CD4-positive, alpha-beta memory T cell (primary cell): ENCODE measurements at regions not wholly inside any gene's neighbourhood (a gene's known extent, or its start where the extent isn't known, plus 50 kb on each side); places are given as distances from the start of the nearest gene placed in this dataset.

ENCODE experiments used
- CTCF ChIA-PET: fragments of 350-600 bp; sonication (Branson Sonifier 250); formaldehyde crosslinking; loops from one replicate; lab custom pipeline; 2021; ENCODE audit warnings: inconsistent platforms; ENCODE audit not compliant: partially characterized antibody; lab: Charles Lee
- POLR2A ChIA-PET: fragments of 350-600 bp; sonication (Branson Sonifier 250); formaldehyde crosslinking; loops from one replicate; lab custom pipeline; 2021; ENCODE audit not compliant: partially characterized antibody; lab: Charles Lee
- DNase-seq, 5 donors: peaks; one replicate each; pipeline versions ENCODE4 v3.0.0 to v3.0.0-alpha.2; 2020 to 2022; ENCODE audit warnings: mixed read lengths in 1 of 5
- H3K27ac ChIP-seq: one replicate; pipeline ENCODE4 v1.7.0; 2013; ENCODE audit warnings: low read depth, low read length
- H3K27me3 ChIP-seq: 2 replicates; pipeline ENCODE4 v1.7.0; 2013; ENCODE audit warnings: mild to moderate bottlenecking, low read length, moderate library complexity; ENCODE audit not compliant: insufficient read depth
- H3K36me3 ChIP-seq: 2 replicates; pipeline ENCODE4 v1.7.0; 2013; ENCODE audit warnings: mild to moderate bottlenecking, low read length, moderate library complexity; ENCODE audit not compliant: insufficient read depth
- H3K4me1 ChIP-seq: 2 replicates; pipeline ENCODE4 v1.7.0; 2013; ENCODE audit warnings: mild to moderate bottlenecking, low read length, moderate library complexity; ENCODE audit not compliant: insufficient read depth
- H3K4me3 ChIP-seq, 2 donors: one replicate each; pipeline ENCODE4 v1.7.0; 2013; ENCODE audit warnings: low read length in 2 of 2, mild to moderate bottlenecking in 1 of 2
- H3K9me3 ChIP-seq, 2 donors: one replicate each; pipeline ENCODE4 v1.7.0; 2013; ENCODE audit warnings: low read length in 2 of 2, control low read depth in 1 of 2; ENCODE audit not compliant: control insufficient read depth in 1 of 2
- H3K27ac Mint-ChIP-seq, 7 donors: one replicate each; pipeline ENCODE4 v1.8.0; 2020 to 2021; ENCODE audit warnings: mixed read lengths in 7 of 7, mild to moderate bottlenecking in 6 of 7, inconsistent platforms in 3 of 7, moderate library complexity in 3 of 7
- H3K27me3 Mint-ChIP-seq, 2 donors: one replicate each; pipeline ENCODE4 v1.8.0; 2020 to 2021; ENCODE audit warnings: mixed read lengths in 2 of 2
- H3K36me3 Mint-ChIP-seq, 2 donors: one replicate each; pipeline ENCODE4 v1.8.0; 2020 to 2021; ENCODE audit warnings: mixed read lengths in 2 of 2, inconsistent platforms in 1 of 2, mild to moderate bottlenecking in 1 of 2
- H3K4me1 Mint-ChIP-seq, 4 donors: one replicate each; pipeline ENCODE4 v1.8.0; 2020 to 2021; ENCODE audit warnings: mixed read lengths in 4 of 4, mild to moderate bottlenecking in 1 of 4
- H3K4me3 Mint-ChIP-seq, 8 donors: one replicate each; pipeline ENCODE4 v1.8.0; 2020 to 2021; ENCODE audit warnings: mixed read lengths in 8 of 8, mild to moderate bottlenecking in 7 of 8, moderate library complexity in 6 of 8, inconsistent platforms in 3 of 8
- H3K9me3 Mint-ChIP-seq, 8 donors: one replicate each; pipeline ENCODE4 v1.8.0; 2020 to 2021; ENCODE audit warnings: mixed read lengths in 8 of 8, mild to moderate bottlenecking in 5 of 8, inconsistent platforms in 3 of 8, moderate library complexity in 1 of 8
- intact Hi-C: fragments of 100-400 bp; cut with micrococcal nuclease; formaldehyde crosslinking; loops from one replicate; pipeline ENCODE4 v1.15.1; 2023

- Histone ChIP-seq H3K27me3 (no peaks in the 10 kb centered on the region), H3K4me1 (no peaks in the 10 kb centered on the region), H3K9me3 (peaks cover 0 to 4% of the 10 kb centered on the region in 2 donors), H3K36me3 (no peaks in the 10 kb centered on the region), H3K27ac (no peak overlapping the region), H3K4me3 (no peak overlapping the region)
- Mint-ChIP-seq H3K4me1 (peaks cover 0 to 1% (median 0%) of the 10 kb centered on the region in 4 donors), H3K27me3 (no peaks in the 10 kb centered on the region), H3K4me3 (no peak overlapping the region), H3K9me3 (peaks cover 0 to 31% (median 13%) of the 10 kb centered on the region in 8 donors), H3K36me3 (no peaks in the 10 kb centered on the region), H3K27ac (no peak overlapping the region)
- no peak for DNase-seq
- intact Hi-C loops, result no loop called here
- POLR2A ChIA-PET, result no interaction called here
- CTCF ChIA-PET, result no interaction called here
These were observed 480.3 kb upstream of the ADAMTS16 start for GRCh38 chr5:4659851-4660250.

GRCh38 chr5:4661326-4661725, 478.8 kb upstream of the ADAMTS16 start:
- no peak for DNase-seq
- Histone ChIP-seq H3K4me3 (no peak overlapping the region), H3K9me3 (peaks cover 0 to 4% of the 10 kb centered on the region in 2 donors), H3K4me1 (no peaks in the 10 kb centered on the region), H3K27me3 (no peaks in the 10 kb centered on the region), H3K27ac (no peak overlapping the region), H3K36me3 (no peaks in the 10 kb centered on the region)
- Mint-ChIP-seq H3K27ac (no peak overlapping the region), H3K4me3 (no peak overlapping the region), H3K4me1 (peaks cover 0 to 1% (median 0%) of the 10 kb centered on the region in 4 donors), H3K27me3 (no peaks in the 10 kb centered on the region), H3K9me3 (peaks cover 0 to 24% (median 11%) of the 10 kb centered on the region in 8 donors), H3K36me3 (no peaks in the 10 kb centered on the region)
- ChIA-PET POLR2A (no interaction called here), CTCF (no interaction called here)
- intact Hi-C loops, result no loop called here

GRCh38 chr5:4661836-4662235, 478.3 kb upstream of the ADAMTS16 start:
- H3K4me3 ChIP-seq, result no peak overlapping the region
- no peaks in the 10 kb centered on the region for H3K36me3 Mint-ChIP-seq
- peaks cover 0 to 24% (median 9%) of the 10 kb centered on the region in 8 donors for H3K9me3 Mint-ChIP-seq
- DNase-seq, result no peak
- H3K27me3 ChIP-seq, result no peaks in the 10 kb centered on the region
- peaks cover 0 to 4% of the 10 kb centered on the region in 2 donors for H3K9me3 ChIP-seq
- CTCF ChIA-PET, result no interaction called here
- no peaks in the 10 kb centered on the region for H3K36me3 ChIP-seq
- no peak overlapping the region for H3K4me3 Mint-ChIP-seq
- intact Hi-C loops, result no loop called here
- POLR2A ChIA-PET, result no interaction called here
- no peak overlapping the region for H3K27ac ChIP-seq
- H3K27ac Mint-ChIP-seq, result no peak overlapping the region
- no peaks in the 10 kb centered on the region for H3K27me3 Mint-ChIP-seq
- H3K4me1 Mint-ChIP-seq, result peaks cover 0 to 1% (median 0%) of the 10 kb centered on the region in 4 donors
- H3K4me1 ChIP-seq, result no peaks in the 10 kb centered on the region

- Histone ChIP-seq H3K27ac (no peak overlapping the region), H3K27me3 (no peaks in the 10 kb centered on the region), H3K4me1 (no peaks in the 10 kb centered on the region), H3K36me3 (no peaks in the 10 kb centered on the region), H3K9me3 (peaks cover 0 to 4% of the 10 kb centered on the region in 2 donors), H3K4me3 (no peak overlapping the region)
- ChIA-PET POLR2A (no interaction called here), CTCF (no interaction called here)
- Mint-ChIP-seq H3K27me3 (no peaks in the 10 kb centered on the region), H3K27ac (no peak overlapping the region), H3K4me3 (no peak overlapping the region), H3K9me3 (peaks cover 0 to 26% (median 11%) of the 10 kb centered on the region in 8 donors), H3K4me1 (peaks cover 0 to 1% (median 0%) of the 10 kb centered on the region in 4 donors), H3K36me3 (no peaks in the 10 kb centered on the region)
- DNase-seq, result no peak
- intact Hi-C loops, result no loop called here
These were observed 477.4 kb upstream of the ADAMTS16 start for GRCh38 chr5:4662756-4663155.

GRCh38 chr5:4665911-4666310, 474.2 kb upstream of the ADAMTS16 start:
- Mint-ChIP-seq H3K4me1 (no peaks in the 10 kb centered on the region), H3K9me3 (peaks cover 0 to 24% (median 4%) of the 10 kb centered on the region in 8 donors), H3K27me3 (no peaks in the 10 kb centered on the region), H3K36me3 (no peaks in the 10 kb centered on the region), H3K4me3 (no peak overlapping the region), H3K27ac (no peak overlapping the region)
- DNase-seq, result no peak
- ChIA-PET CTCF (no interaction called here), POLR2A (no interaction called here)
- intact Hi-C loops, result no loop called here
- Histone ChIP-seq H3K36me3 (no peaks in the 10 kb centered on the region), H3K4me1 (no peaks in the 10 kb centered on the region), H3K9me3 (no peaks in the 10 kb centered on the region), H3K4me3 (no peak overlapping the region), H3K27ac (no peak overlapping the region), H3K27me3 (no peaks in the 10 kb centered on the region)

GRCh38 chr5:4674166-4674565, 466.0 kb upstream of the ADAMTS16 start:
- intact Hi-C loops, result no loop called here
- POLR2A ChIA-PET, result no interaction called here
- DNase-seq, result no peak
- Histone ChIP-seq H3K9me3 (peaks cover 0 to 3% of the 10 kb centered on the region in 2 donors), H3K36me3 (no peaks in the 10 kb centered on the region), H3K27me3 (no peaks in the 10 kb centered on the region), H3K4me3 (no peak overlapping the region), H3K4me1 (no peaks in the 10 kb centered on the region), H3K27ac (no peak overlapping the region)
- H3K27ac Mint-ChIP-seq, result no peak overlapping the region
- no peaks in the 10 kb centered on the region for H3K4me1 Mint-ChIP-seq
- H3K36me3 Mint-ChIP-seq, result no peaks in the 10 kb centered on the region
- no peak overlapping the region for H3K4me3 Mint-ChIP-seq
- H3K9me3 Mint-ChIP-seq, result peaks cover 3 to 18% (median 9%) of the 10 kb centered on the region in 8 donors
- H3K27me3 Mint-ChIP-seq, result no peaks in the 10 kb centered on the region
- CTCF ChIA-PET, result no interaction called here

- H3K27ac ChIP-seq, result no peak overlapping the region
- no peaks in the 10 kb centered on the region for H3K27me3 ChIP-seq
- Mint-ChIP-seq H3K9me3 (peaks cover 4 to 30% (median 10%) of the 10 kb centered on the region in 8 donors), H3K27me3 (no peaks in the 10 kb centered on the region), H3K4me3 (no peak overlapping the region), H3K27ac (no peak overlapping the region), H3K4me1 (no peaks in the 10 kb centered on the region), H3K36me3 (no peaks in the 10 kb centered on the region)
- DNase-seq, result no peak
- no peaks in the 10 kb centered on the region for H3K36me3 ChIP-seq
- no peak overlapping the region for H3K4me3 ChIP-seq
- ChIA-PET POLR2A (no interaction called here), CTCF (no interaction called here)
- intact Hi-C loops, result no loop called here
- peaks cover 0 to 3% of the 10 kb centered on the region in 2 donors for H3K9me3 ChIP-seq
- no peaks in the 10 kb centered on the region for H3K4me1 ChIP-seq
These were observed 463.2 kb upstream of the ADAMTS16 start for GRCh38 chr5:4676934-4677333.

GRCh38 chr5:4684946-4685345, 455.2 kb upstream of the ADAMTS16 start:
- CTCF ChIA-PET, result interaction anchor here (0.6 kb wide), 1 partner anchor 191 kb away, joined by 3 read pairs; no protein-coding TSS in a partner anchor
- no peaks in the 10 kb centered on the region for H3K36me3 ChIP-seq
- POLR2A ChIA-PET, result no interaction called here
- peaks cover 0 to 30% (median 3%) of the 10 kb centered on the region in 8 donors for H3K9me3 Mint-ChIP-seq
- no peak for DNase-seq
- no peak overlapping the region for H3K27ac ChIP-seq
- H3K9me3 ChIP-seq, result no peaks in the 10 kb centered on the region
- no peaks in the 10 kb centered on the region for H3K4me1 ChIP-seq
- H3K27me3 ChIP-seq, result no peaks in the 10 kb centered on the region
- H3K4me3 ChIP-seq, result no peak overlapping the region
- no peaks in the 10 kb centered on the region for H3K36me3 Mint-ChIP-seq
- H3K4me1 Mint-ChIP-seq, result no peaks in the 10 kb centered on the region
- intact Hi-C loops, result no loop called here
- H3K27me3 Mint-ChIP-seq, result no peaks in the 10 kb centered on the region
- H3K4me3 Mint-ChIP-seq, result no peak overlapping the region
- no peak overlapping the region for H3K27ac Mint-ChIP-seq
